Activated CD4-positive, CD25-positive, alpha-beta regulatory T cell treated with anti-CD3 and anti-CD28 coated beads, Interleukin-2, amount 50 U/mL, for 24 hours (primary cell): ENCODE measurements at regions not wholly inside any gene's neighbourhood (a gene's known extent, or its start where the extent isn't known, plus 50 kb on each side); places are given as distances from the start of the nearest gene placed in this dataset.
"Not testable (repeated sequence)": the region's sequence is repeated elsewhere in the genome, so short reads cannot be mapped to it uniquely, and the experiment has no call there.

ENCODE experiments used
- ATAC-seq, 2 donors: fragments of 150-1000 bp; cut with Tn5 transposase; one replicate each; pipeline ENCODE4 v1.10.0; 2021; ENCODE audit warnings: mild to moderate bottlenecking in 1 of 2, moderate library complexity in 1 of 2

DNA sequence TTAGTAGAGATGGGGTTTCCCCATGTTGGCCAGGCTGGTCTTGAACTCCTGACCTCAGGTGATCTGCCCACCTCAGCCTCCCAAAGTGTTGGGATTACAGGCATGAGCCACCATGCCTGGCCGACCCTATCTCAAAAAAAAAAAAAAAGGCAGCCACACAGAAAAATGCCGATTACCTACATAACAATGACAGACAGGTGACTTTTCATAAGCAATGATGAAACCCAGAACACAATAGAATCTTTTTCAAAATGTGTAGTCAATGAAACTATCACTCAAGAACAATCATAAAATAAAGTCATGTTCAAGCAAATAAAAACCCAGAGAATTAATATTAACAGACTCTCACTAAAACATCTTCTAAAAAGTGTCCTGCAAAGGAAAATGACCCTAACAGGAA is 135.6 kb upstream of the MVB12B start:
- not testable (repeated sequence) for ATAC-seq

GRCh38 chr9:126198854-126199253 is 127.8 kb upstream of the MVB12B start:
- ATAC-seq, result no peak

GRCh38 chr9:126203313-126203712 is 123.3 kb upstream of the MVB12B start:
- ATAC-seq, result no peak

GRCh38 chr9:126204197-126204596 is 122.4 kb upstream of the MVB12B start:
- ATAC-seq, result no peak

DNA sequence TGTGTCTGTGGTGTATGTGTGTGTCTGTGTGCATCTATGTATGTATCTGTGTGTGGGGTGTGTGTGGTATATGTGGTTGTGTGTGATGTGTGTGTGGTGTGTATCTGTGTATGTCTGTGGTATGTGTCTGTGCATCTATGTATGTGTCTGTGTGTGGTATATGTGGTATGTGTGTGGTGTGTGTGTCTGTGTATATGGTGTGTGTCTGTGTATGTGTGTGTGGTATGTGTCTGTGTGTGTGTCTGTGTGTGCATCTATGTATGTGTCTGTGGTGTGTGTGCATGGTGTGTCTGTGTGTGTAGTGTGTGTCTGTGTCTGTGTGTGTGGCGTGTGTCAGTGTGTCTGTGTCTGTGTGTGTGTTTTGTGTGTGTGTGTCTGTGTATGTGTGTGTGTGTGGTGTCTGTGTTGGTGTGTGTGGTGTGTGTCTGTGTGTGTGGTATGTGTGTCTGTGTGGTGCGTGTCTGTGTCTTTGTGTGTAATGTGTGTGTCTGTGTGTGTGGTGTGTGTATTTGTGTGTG is 121.9 kb upstream of the MVB12B start:
- no peak for ATAC-seq

DNA sequence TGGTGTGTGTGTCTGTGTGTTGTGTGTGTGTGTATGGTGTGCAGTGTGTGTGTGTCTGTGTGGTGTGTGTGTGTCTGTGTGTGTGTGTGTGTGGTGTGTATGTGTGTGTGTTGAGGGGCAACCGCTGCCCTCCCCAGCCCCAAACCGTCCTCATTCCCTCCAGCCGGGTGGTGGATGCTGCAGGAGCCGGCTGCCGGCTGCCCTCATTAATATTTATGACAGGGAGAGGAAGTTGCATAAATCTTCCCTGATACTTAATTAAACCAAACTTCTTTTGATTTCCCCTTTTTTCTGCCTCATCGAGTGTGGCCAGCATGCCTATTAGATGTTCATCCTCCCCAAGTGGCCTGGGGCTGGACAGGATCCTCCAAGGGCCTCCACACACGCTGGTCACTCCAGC is 121.4 kb upstream of the MVB12B start:
- ATAC-seq, result no peak

DNA sequence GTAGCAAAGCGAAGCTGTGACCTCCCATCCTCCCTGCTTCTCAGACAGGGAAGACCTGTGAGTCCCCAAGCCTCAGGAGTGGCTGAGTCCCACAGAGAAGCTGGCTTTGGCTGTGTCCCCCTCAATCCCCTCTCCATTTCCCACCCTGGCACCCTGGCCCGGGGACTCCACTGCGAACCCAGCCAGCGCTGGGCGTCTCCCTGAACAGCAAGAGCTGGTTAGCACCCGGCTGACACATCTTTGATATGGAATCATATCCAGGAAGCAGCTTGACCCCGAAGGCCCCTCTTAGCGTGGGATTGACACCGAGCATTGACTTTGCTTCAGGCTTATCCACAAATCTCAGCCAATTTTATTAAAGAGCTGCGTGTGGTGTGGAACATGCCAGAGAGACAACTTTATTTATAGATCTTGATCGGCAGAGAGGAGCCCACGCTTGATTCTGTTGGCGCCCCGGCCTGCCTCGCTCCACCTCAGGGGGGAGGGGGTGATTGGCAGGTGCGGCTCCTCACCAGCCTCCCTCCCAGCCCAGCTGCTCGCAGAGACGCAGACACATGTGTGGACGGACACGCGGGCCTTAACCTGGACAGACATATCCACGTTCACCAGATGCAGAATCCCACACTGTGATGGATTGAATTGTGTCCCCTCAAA is 120.7 kb upstream of the MVB12B start:
- no peak for ATAC-seq

DNA sequence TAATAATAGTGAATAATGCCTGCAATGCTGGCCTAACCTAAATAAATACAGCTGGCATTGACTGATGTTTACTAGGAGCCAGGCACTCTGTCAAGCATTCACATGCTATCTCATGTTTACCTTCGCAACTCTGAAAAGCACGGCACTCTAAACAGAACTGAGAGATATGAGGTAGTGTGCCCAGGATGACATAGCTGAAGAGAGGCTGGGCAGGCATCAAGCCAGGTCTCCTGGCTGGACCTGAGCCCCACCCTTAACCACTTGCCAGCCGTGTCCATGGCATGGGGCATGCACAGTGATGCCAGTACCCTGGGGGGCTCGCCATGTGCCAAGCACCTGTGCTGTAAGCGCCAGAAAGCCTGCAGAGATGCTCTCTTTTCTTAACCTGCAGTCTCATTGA is 119.4 kb upstream of the MVB12B start:
- ATAC-seq, result no peak

GRCh38 chr9:126208216-126208758 is 118.3 kb upstream of the MVB12B start:
- ATAC-seq, result no peak

- ATAC-seq, result no peak
Observed at GRCh38 chr9:126211441-126212074, 115.1 kb upstream of the MVB12B start.

DNA sequence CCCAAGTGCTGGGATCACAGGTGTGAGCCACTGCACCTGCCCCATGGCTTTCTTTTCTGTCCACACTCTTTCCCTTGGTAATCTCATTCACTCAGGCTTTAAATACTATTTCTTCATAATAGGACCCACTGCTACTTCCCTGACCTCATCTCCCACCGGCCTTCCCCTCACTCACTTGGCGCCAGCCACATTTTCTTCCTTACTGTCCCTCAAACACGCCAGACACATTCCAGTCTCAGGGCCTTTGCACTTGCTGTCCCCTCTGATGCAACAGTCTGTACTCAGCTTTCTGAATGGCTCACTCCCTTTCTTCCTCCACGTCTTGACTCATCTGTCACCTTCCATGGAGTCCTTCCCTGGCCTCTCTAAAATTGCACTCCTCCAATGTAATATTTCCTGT is 111.1 kb upstream of the MVB12B start:
- ATAC-seq, result no peak

- no peak for ATAC-seq
Observed at GRCh38 chr9:126216826-126217225, 109.8 kb upstream of the MVB12B start.

DNA sequence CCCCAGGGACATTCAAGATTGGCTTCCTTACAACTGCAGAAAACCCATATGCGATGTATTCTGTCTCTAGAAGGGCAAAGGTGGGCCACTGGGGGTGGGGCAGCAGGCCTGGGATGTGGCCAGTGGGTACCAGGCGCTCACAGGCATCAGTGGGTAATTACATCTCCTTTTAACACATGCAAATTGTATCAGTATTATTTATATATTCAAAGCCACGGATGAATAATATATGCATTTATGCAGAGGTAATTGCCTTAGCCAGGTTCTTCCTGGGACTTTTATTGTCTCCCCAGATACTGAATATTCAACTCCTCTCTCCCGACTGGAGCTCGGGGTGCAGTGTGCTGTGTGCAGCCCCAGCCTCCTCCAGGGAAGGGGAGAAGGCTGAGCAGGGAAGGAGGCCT is 109.4 kb upstream of the MVB12B start:
- no peak for ATAC-seq

- no peak for ATAC-seq
Observed at GRCh38 chr9:126217797-126218196, 108.8 kb upstream of the MVB12B start.

DNA sequence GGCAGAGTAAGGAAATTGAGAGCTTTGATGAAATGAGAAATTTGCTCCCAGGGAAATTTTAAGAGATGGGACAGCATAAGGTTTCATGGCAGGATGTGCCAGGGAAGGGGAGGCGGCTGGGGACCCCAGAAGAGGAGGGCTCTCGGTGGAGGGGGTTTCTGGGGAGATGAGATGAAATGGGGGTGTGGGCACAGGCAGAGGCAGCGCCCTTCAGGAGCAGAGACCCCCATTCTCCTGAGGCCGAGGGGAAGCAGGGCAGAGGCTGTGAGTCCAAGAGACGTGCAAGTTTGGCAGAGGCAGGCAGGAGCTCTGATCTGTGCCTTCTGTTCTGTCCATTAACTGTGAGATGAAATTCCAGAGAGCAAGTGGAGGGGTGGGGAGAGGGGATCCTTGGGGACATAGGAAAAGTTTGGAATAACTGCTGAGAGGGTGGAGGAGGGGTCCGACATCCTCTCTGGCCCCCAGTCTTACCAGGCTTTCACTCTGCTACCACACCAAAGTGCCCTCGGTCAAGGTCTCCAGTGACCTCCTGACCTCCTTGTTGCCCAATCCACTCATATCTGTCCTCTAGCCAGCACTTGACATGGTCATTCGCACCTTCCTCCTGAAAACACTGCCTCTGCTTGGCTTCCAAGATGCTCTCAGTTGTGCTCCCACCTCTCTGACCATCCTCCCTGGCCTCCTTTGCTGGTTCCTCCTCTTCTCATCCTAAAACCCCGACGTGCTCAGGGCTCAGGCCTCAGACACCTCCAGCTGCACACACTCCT is 108.1 kb upstream of the MVB12B start:
- ATAC-seq, result no peak

DNA sequence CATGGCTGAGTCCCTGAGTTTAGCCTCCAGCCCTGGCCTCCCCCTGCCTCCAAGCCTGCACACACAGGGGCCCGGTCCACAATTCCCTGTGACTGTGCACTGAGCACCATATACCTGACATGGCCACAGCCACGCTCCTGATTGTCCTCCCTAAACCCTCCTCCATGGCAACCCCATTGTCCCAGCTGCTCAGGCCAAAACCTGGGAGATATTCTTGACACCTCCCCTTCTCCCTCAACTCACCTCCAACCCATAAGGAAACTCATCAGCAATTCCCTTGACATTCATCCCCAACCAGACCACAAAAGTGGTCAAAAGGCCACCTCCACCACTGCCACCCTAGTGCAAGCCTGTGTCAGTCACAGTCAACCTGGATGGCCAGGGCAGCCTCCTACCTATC is 107.5 kb upstream of the MVB12B start:
- no peak for ATAC-seq

- ATAC-seq, result no peak
Observed at GRCh38 chr9:126219648-126220063, 107.0 kb upstream of the MVB12B start.

GRCh38 chr9:126221480-126221879 is 105.1 kb upstream of the MVB12B start:
- no peak for ATAC-seq

GRCh38 chr9:126222363-126222834 is 104.2 kb upstream of the MVB12B start:
- ATAC-seq, result no peak

DNA sequence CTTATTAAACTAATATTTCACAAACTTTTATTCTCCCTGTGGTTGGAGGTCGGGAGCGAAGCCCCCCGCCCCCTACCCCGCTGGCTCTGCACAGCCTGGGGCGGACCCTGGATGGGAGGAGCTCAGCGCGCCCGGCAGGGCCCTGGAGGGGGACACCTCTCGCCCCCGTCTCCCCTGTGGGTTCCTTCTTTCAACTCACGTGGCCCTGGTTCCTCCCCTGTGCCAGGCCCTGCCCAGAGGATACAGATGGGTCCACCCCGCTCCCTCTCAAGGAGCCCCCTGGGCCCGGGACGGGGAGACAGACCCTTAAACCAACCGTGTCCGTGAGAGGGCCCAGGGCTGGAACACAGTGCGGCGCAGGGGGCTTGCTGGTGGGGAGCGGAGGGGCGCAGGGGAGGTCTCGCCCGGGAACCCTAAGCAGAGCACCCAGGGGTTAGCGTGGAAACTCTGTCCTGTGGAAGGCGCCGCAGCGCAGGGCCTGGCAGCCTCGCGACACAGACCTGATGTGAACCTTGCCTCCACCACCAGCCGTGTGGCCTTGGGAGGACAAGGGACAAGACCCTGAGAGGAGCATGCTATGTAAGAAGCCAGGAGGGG is 103.7 kb upstream of the MVB12B start:
- ATAC-seq, result no peak

GRCh38 chr9:126223798-126224531 is 102.7 kb upstream of the MVB12B start:
- no peak for ATAC-seq
